Upper lobe of right lung (tissue), 1 donor: ENCODE measurements at regions not wholly inside any gene's neighbourhood (a gene's known extent, or its start where the extent isn't known, plus 50 kb on each side); places are given as distances from the start of the nearest gene placed in this dataset.

Source experiments
- ATAC-seq: fragments of 200-7000 bp; cut with Tn5 transposase; one replicate; pipeline ENCODE4 v1.9.1; 2020; ENCODE audit warnings: mild to moderate bottlenecking, moderate library complexity
- DNase-seq: peaks from one replicate; pipeline ENCODE4 v3.0.0-alpha.2; 2020
- H3K27ac ChIP-seq: fragments of 200-600 bp; one replicate; pipeline ENCODE4 v1.8.0; 2022
- H3K27me3 ChIP-seq: fragments of 200-600 bp; one replicate; pipeline ENCODE4 v1.8.0; 2022; ENCODE audit warnings: mild to moderate bottlenecking
- H3K36me3 ChIP-seq: fragments of 200-600 bp; one replicate; pipeline ENCODE4 v1.8.0; 2022
- H3K4me1 ChIP-seq: fragments of 200-600 bp; one replicate; pipeline ENCODE4 v1.8.0; 2022
- H3K4me3 ChIP-seq: fragments of 200-600 bp; one replicate; pipeline ENCODE4 v1.8.0; 2022; ENCODE audit warnings: mild to moderate bottlenecking
- H3K9me3 ChIP-seq: fragments of 200-600 bp; one replicate; pipeline ENCODE4 v1.8.0; 2022
- CTCF ChIP-seq: fragments of 200-600 bp; IDR thresholded peaks from one replicate; pipeline ENCODE4 v1.8.0; 2022; ENCODE audit warnings: antibody characterized with exemption
- intact Hi-C: fragments of 100-400 bp; cut with DNase I; formaldehyde crosslinking; loops from one replicate; pipeline ENCODE4 v1.11.0; 2022
- donor health status: DM: no; HTN: yes; CAD: no; lungs with severe emphysema.

- DNase-seq (no peak), ATAC-seq (no peak)
- H3K27me3 ChIP-seq = no peaks in the 10 kb centered on the region
- intact Hi-C loops = no loop called here
- H3K27ac ChIP-seq = no peak overlapping the region
- H3K36me3 ChIP-seq = no peaks in the 10 kb centered on the region
- no peak overlapping the region for H3K4me3 ChIP-seq
- TF ChIP-seq CTCF = no peak
- no peaks in the 10 kb centered on the region for H3K9me3 ChIP-seq
- H3K4me1 ChIP-seq = no peaks in the 10 kb centered on the region
These were observed 205.1 kb upstream of the TSHZ3 start for GRCh38 chr19:31554360-31554759.

GRCh38 chr19:31555634-31556215 is 206.5 kb upstream of the TSHZ3 start:
- no peaks in the 10 kb centered on the region for H3K27me3 ChIP-seq
- ATAC-seq (no peak), DNase-seq (no peak)
- no peaks in the 10 kb centered on the region for H3K9me3 ChIP-seq
- intact Hi-C loops = no loop called here
- no peak overlapping the region for H3K4me3 ChIP-seq
- no peak overlapping the region for H3K27ac ChIP-seq
- no peak for TF ChIP-seq CTCF
- H3K4me1 ChIP-seq = no peaks in the 10 kb centered on the region
- no peaks in the 10 kb centered on the region for H3K36me3 ChIP-seq

DNA sequence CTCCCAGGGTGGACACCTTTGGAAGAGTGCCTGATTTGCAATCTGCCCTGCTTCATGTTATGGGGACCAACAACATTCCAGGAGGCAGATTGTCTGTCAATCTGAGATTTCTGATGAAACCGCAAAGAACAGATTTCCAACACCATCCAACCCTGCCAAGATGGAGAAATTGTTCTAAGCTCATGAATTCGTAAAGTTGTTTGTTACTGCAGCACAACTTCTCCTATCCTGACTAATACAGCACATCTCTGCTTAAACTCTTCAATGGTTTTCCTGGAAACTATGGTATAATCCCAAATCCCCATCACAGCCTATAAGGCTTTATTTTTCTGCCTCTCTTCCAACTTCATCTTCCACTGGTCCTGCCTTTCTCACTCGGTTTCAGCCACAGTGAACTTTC is 210.3 kb upstream of the TSHZ3 start:
- Histone ChIP-seq H3K36me3 (no peaks in the 10 kb centered on the region), H3K27me3 (no peaks in the 10 kb centered on the region), H3K27ac (no peak overlapping the region), H3K9me3 (no peaks in the 10 kb centered on the region), H3K4me1 (no peaks in the 10 kb centered on the region), H3K4me3 (no peak overlapping the region)
- intact Hi-C loops = no loop called here
- ATAC-seq (no peak), DNase-seq (no peak)
- TF ChIP-seq CTCF = no peak

- Histone ChIP-seq H3K36me3 (no peaks in the 10 kb centered on the region), H3K27ac (no peak overlapping the region), H3K4me1 (no peaks in the 10 kb centered on the region), H3K27me3 (no peaks in the 10 kb centered on the region), H3K9me3 (no peaks in the 10 kb centered on the region), H3K4me3 (no peak overlapping the region)
- TF ChIP-seq CTCF = no peak
- DNase-seq (no peak), ATAC-seq (no peak)
- intact Hi-C loops = no loop called here
These were observed 211.1 kb upstream of the TSHZ3 start for GRCh38 chr19:31560086-31561060.

- no peak overlapping the region for H3K27ac ChIP-seq
- no peak for TF ChIP-seq CTCF
- no peaks in the 10 kb centered on the region for H3K27me3 ChIP-seq
- intact Hi-C loops = no loop called here
- H3K4me1 ChIP-seq = no peaks in the 10 kb centered on the region
- H3K36me3 ChIP-seq = no peaks in the 10 kb centered on the region
- no peaks in the 10 kb centered on the region for H3K9me3 ChIP-seq
- no peak for ATAC-seq
- no peak for DNase-seq
- H3K4me3 ChIP-seq = no peak overlapping the region
These were observed 213.9 kb upstream of the TSHZ3 start for GRCh38 chr19:31562966-31563612.
